ENCODE measurements at regions not wholly inside any gene's neighbourhood (a gene's known extent, or its start where the extent isn't known, plus 50 kb on each side); places are given as distances from the start of the nearest gene placed in this dataset.

DNA sequence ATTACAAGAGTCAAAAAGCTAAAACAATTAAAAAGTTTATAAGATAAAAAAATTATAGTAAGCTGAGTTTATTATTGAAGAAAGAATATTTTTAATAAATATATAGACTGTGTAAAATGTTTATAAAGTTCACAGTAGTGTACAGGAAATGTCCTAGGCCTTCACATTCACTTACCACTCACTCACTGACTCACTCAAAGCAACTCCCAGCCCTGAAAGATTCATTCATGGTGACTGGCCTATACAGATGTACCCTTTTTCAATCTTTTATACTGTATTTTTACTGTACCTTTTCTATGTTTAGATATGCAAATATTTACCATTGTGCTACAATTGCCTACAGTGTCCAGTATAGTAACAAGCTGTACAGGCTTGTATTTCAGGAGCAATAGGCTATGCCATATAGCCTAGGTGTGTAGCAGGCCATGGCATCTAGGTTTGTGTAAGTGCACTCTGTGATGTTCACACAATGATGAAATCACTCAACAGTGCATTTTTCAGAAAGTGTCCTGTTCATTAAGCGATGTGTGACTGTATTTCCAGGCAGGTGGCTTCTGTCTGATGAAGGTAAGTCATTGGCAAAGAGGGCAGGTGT is 130.2 kb downstream of the BTBD3 start:
- Histone ChIP-seq H2BK20ac (ENCODE audit: low read depth, low read length, poor library complexity, severe bottlenecking) (no peak overlapping the region), H4K8ac (replicated peaks; ENCODE audit: insufficient read length, low read depth, low read length) (no peak overlapping the region), H4K91ac (ENCODE audit: insufficient read length, low read depth, low read length) (no peak overlapping the region), H3K4me2 (ENCODE audit: insufficient read depth, insufficient read length, low read length) (no peak overlapping the region), H2AK5ac (ENCODE audit: insufficient read length, low read length) (no peak overlapping the region), H3K79me2 (ENCODE audit: insufficient read depth, low read length) (no peaks in the 10 kb centered on the region), H2BK15ac (ENCODE audit: low read depth, low read length) (no peak overlapping the region), H3K4ac (ENCODE audit: low read depth, low read length) (no peak overlapping the region), H3K79me1 (ENCODE audit: insufficient read depth, low read depth, low read length, poor library complexity, severe bottlenecking) (no peaks in the 10 kb centered on the region), H3T11ph (ENCODE audit: low read length) (no peak overlapping the region), H2BK12ac (ENCODE audit: insufficient read length, low read depth, low read length) (no peak overlapping the region), H3K23ac (ENCODE audit: insufficient read length, low read depth, low read length) (no peak overlapping the region), H4K5ac (ENCODE audit: insufficient read length, low read depth, low read length) (no peak overlapping the region), H4K20me1 (ENCODE audit: control insufficient read depth, insufficient read depth, insufficient read length) (no peaks in the 10 kb centered on the region), H3K27me3 (ENCODE audit: insufficient read depth, low read length) (no peaks in the 10 kb centered on the region), H3K9me3 (ENCODE audit: control insufficient read depth, low read depth, low read length) (no peaks in the 10 kb centered on the region), H2BK120ac (ENCODE audit: low read depth, low read length, poor library complexity, severe bottlenecking) (no peak overlapping the region), H2BK5ac (ENCODE audit: insufficient read length, low read length) (no peak overlapping the region), H3K27ac (ENCODE audit: insufficient read length, low read depth, low read length) (no peak overlapping the region), H3K4me1 (ENCODE audit: insufficient read depth, low read length) (no peaks in the 10 kb centered on the region), H3K18ac (ENCODE audit: insufficient read length, low read depth, low read length) (no peak overlapping the region), H3K14ac (ENCODE audit: insufficient read depth, low read length) (no peak overlapping the region), H3K23me2 (ENCODE audit: insufficient read length, low read depth, low read length, poor library complexity, severe bottlenecking) (no peaks in the 10 kb centered on the region), H3K56ac (ENCODE audit: insufficient read length, low read depth, low read length) (no peak overlapping the region), H2AFZ (ENCODE audit: low read length) (no peak overlapping the region), H3K9ac (ENCODE audit: extremely low read depth, insufficient read length, low read length) (no peak overlapping the region)
- Mint-ChIP-seq H3K9me3 (no peaks in the 10 kb centered on the region), H3K4me1 (peaks cover 0 to 4% of the 10 kb centered on the region in 2 experiments; a peak in 2 of 4 replicates), H3K27me3 (ENCODE audit: low read depth) (no peaks in the 10 kb centered on the region; the same call in 1 of the 2 replicates), H3K36me3 (ENCODE audit: insufficient read depth in 1 of 3, low read depth in 3 of 3) (no peaks in the 10 kb centered on the region), H3K27ac (no peak overlapping the region), H3K4me3 (no peak overlapping the region)
- TF ChIP-seq, protein P1, sequence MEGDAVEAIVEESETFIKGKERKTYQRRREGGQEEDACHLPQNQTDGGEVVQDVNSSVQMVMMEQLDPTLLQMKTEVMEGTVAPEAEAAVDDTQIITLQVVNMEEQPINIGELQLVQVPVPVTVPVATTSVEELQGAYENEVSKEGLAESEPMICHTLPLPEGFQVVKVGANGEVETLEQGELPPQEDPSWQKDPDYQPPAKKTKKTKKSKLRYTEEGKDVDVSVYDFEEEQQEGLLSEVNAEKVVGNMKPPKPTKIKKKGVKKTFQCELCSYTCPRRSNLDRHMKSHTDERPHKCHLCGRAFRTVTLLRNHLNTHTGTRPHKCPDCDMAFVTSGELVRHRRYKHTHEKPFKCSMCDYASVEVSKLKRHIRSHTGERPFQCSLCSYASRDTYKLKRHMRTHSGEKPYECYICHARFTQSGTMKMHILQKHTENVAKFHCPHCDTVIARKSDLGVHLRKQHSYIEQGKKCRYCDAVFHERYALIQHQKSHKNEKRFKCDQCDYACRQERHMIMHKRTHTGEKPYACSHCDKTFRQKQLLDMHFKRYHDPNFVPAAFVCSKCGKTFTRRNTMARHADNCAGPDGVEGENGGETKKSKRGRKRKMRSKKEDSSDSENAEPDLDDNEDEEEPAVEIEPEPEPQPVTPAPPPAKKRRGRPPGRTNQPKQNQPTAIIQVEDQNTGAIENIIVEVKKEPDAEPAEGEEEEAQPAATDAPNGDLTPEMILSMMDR (conservative IDR thresholded peaks at IDR 0.05), result no peak
- no CpG with 5 or more reads among the region's 1 CpG for WGBS (ENCODE audit: extremely low coverage, insufficient read length, low lambda C conversion rate)
- no peak for DNase-seq
